ENCODE measurements at regions not wholly inside any gene's neighbourhood (a gene's known extent, or its start where the extent isn't known, plus 50 kb on each side); places are given as distances from the start of the nearest gene placed in this dataset.

DNA sequence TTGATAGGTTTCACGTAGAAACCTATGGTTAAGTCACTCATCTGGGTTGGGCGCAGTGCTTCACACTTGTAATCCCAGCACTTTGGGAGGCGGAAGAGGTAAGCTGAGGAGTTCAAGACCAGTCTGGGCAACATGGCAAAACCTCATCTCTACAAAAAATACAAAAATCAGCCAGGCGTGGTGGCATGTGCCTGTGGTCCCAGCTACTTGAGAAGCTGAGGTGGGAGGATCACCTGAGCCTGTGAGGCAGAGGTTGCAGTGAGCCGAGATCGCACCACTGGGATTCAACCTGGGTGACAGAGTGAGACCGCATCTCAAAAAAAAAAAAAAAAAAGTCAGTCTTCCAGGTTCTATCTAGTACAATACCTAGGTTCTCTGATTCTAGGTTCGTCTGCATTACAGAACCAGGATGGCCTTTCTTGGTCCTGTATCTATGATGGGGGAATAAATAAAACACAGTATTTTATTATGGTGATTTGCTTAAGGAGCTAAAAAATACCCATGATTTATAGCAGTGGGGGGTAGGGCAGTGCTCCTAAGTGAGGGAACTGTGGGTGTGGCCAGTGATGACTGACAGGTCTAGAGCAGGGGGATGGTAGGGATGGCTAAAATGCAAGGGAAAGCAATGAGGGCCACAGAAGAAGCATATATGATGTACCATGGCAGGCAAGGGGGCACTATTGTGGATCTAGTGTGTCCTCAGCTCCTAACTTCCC lies 65.5 kb upstream of the NUP160 start:
- H3K36me3 ChIP-seq (ENCODE audit: control insufficient read depth, insufficient read depth, low read length), result no peaks in the 10 kb centered on the region
- no peak overlapping the region for H3K4me3 ChIP-seq (replicated peaks; ENCODE audit: low read depth, low read length)
- DNase-seq (ENCODE audit: extremely low read depth, insufficient read length), result no peak
- TF ChIP-seq, protein P1, sequence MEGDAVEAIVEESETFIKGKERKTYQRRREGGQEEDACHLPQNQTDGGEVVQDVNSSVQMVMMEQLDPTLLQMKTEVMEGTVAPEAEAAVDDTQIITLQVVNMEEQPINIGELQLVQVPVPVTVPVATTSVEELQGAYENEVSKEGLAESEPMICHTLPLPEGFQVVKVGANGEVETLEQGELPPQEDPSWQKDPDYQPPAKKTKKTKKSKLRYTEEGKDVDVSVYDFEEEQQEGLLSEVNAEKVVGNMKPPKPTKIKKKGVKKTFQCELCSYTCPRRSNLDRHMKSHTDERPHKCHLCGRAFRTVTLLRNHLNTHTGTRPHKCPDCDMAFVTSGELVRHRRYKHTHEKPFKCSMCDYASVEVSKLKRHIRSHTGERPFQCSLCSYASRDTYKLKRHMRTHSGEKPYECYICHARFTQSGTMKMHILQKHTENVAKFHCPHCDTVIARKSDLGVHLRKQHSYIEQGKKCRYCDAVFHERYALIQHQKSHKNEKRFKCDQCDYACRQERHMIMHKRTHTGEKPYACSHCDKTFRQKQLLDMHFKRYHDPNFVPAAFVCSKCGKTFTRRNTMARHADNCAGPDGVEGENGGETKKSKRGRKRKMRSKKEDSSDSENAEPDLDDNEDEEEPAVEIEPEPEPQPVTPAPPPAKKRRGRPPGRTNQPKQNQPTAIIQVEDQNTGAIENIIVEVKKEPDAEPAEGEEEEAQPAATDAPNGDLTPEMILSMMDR (IDR thresholded peaks at IDR 0.05; ENCODE audit: insufficient read depth, low read length, poor library complexity, severe bottlenecking), result no peak
- no peaks in the 10 kb centered on the region for H3K27me3 ChIP-seq (replicated peaks; ENCODE audit: control insufficient read depth, insufficient read depth, low read length)

DNA sequence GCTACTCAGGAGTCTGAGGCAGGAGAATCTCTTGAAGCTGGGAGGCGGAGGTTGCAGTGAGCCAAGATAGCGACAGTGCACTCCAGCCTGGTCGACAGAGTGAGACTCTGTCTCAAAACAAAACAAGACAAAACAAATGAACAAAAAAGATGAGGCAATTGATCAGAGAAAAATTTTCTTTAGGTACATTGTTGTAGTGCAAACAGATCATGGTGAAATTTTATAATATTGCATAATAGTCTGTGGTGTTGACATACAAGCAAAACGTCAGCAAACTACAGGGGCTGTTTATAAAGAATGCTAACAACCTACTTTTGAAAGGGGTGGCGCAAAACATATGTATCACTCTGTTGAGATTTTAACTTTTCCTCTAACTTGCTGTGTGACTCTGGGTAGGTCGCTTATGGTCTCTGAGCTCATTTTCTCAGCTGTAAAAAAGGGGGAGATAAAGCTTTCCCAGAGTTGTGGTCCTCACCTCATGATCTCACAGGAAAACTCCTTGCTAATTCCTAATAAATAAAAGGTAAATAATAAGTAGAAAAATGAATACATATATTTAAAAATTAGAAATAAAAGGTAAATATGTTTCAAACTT lies 64.8 kb upstream of the NUP160 start:
- TF ChIP-seq, protein P1 (IDR thresholded peaks at IDR 0.05; ENCODE audit: insufficient read depth, low read length, poor library complexity, severe bottlenecking), result no peak
- no peak overlapping the region for H3K4me3 ChIP-seq (replicated peaks; ENCODE audit: low read depth, low read length)
- DNase-seq (ENCODE audit: extremely low read depth, insufficient read length), result no peak

DNA sequence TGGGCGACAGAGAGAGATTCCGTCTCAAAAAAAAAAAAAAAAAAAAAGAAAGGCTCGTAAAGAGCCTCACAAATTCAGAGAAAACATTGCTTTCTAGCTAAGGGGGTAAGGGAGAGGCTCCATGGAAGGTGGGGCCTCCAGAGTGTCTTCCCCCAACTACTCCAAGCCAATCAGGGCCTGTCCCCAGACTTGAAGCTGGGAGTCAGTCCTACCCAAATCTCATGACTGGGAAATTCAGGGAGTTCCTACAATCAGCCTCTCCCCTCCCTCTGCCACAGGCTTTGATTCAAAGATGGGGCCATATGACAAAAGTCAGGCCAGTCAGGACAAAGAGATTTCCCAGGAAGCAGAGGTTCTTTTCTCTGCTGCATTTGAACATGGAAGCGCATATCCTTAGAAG lies 63.0 kb upstream of the NUP160 start:
- Histone ChIP-seq H3K4me3 (replicated peaks; ENCODE audit: low read depth, low read length) (no peak overlapping the region), H3K27me3 (replicated peaks; ENCODE audit: control insufficient read depth, insufficient read depth, low read length) (no peaks in the 10 kb centered on the region), H3K36me3 (ENCODE audit: control insufficient read depth, insufficient read depth, low read length) (no peaks in the 10 kb centered on the region)
- DNase-seq (ENCODE audit: extremely low read depth, insufficient read length), result no peak
- TF ChIP-seq, protein P1 (IDR thresholded peaks at IDR 0.05; ENCODE audit: insufficient read depth, low read length, poor library complexity, severe bottlenecking), result no peak

More for the DNA sequence above, 64.8 kb upstream of the NUP160 start:
- Histone ChIP-seq H3K36me3 (ENCODE audit: control insufficient read depth, insufficient read depth, low read length) (no peaks in the 10 kb centered on the region), H3K27me3 (replicated peaks; ENCODE audit: control insufficient read depth, insufficient read depth, low read length) (no peaks in the 10 kb centered on the region)

DNA sequence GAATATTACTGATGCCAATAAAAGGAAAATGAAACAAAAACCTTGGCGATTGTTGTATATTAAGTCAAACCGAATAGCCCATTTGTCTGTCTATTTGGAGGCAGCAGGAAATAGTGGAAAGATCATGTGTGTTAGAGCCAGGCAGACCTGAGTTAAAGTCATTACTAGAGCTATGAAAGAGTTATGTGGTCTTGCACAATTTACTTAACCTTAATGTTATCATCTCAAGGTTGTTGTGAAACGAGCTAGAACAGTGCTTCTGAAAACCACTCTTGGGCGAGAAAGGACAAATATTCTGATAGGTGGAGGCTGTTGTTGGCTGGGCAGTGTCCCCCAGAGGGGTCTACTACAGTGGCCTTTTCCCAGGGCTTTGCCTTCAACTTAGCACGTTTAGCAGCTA lies 60.0 kb upstream of the NUP160 start:
- TF ChIP-seq, protein P1 (IDR thresholded peaks at IDR 0.05; ENCODE audit: insufficient read depth, low read length, poor library complexity, severe bottlenecking), result no peak
- Histone ChIP-seq H3K36me3 (ENCODE audit: control insufficient read depth, insufficient read depth, low read length) (no peaks in the 10 kb centered on the region), H3K4me3 (replicated peaks; ENCODE audit: low read depth, low read length) (no peak overlapping the region), H3K27me3 (replicated peaks; ENCODE audit: control insufficient read depth, insufficient read depth, low read length) (no peaks in the 10 kb centered on the region)
- DNase-seq (ENCODE audit: extremely low read depth, insufficient read length), result no peak

DNA sequence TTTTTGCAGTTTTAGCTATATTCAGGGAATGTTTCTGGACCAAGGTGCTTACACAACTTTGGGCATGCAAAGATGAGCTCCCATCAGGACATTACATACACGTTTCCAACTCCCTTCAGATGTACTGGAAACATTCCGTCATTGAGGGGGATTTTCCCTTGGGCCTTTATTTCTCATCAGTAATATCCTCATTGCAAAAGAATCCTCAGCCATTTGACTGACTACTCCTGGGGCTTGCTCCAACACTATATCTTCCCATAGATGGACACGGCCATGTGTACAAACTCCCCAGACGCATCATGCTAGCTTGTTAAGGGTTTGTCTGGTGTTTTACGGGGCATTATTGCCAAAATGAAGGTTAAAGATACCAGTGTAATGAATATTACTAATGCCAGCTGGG lies 59.3 kb upstream of the NUP160 start:
- no peak for DNase-seq (ENCODE audit: extremely low read depth, insufficient read length)
- H3K4me3 ChIP-seq (replicated peaks; ENCODE audit: low read depth, low read length), result no peak overlapping the region
- TF ChIP-seq, protein P1 (IDR thresholded peaks at IDR 0.05; ENCODE audit: insufficient read depth, low read length, poor library complexity, severe bottlenecking), result no peak
- H3K27me3 ChIP-seq (replicated peaks; ENCODE audit: control insufficient read depth, insufficient read depth, low read length), result no peaks in the 10 kb centered on the region
- H3K36me3 ChIP-seq (ENCODE audit: control insufficient read depth, insufficient read depth, low read length), result no peaks in the 10 kb centered on the region
